AG09319 (cell line): ENCODE measurements at regions not wholly inside any gene's neighbourhood (a gene's known extent, or its start where the extent isn't known, plus 50 kb on each side); places are given as distances from the start of the nearest gene placed in this dataset.

Experiments used
- DNase-seq: peaks from one replicate; pipeline ENCODE4 v3.0.0-alpha.2; 2010; ENCODE audit warnings: low read depth; ENCODE audit errors: extremely low read depth
- CTCF ChIP-seq: IDR thresholded peaks from 2 replicates; pipeline ENCODE4 v1.5.1; 2011; ENCODE audit warnings: low read depth, mild to moderate bottlenecking, inconsistent platforms, low read length, moderate library complexity

- no peak for TF ChIP-seq CTCF
- DNase-seq = no peak
Measured at GRCh38 chr3:187969581-187969950, 184.4 kb upstream of the LPP start.

GRCh38 chr3:187970106-187970505, 183.9 kb upstream of the LPP start:
- TF ChIP-seq CTCF = no peak
- no peak for DNase-seq

GRCh38 chr3:187971629-187972028, 182.3 kb upstream of the LPP start:
- no peak for DNase-seq
- TF ChIP-seq CTCF = no peak

- DNase-seq = no peak
- TF ChIP-seq CTCF = no peak
Measured at GRCh38 chr3:187972454-187972853, 181.5 kb upstream of the LPP start.

- TF ChIP-seq CTCF = no peak
- DNase-seq = no peak
Measured at GRCh38 chr3:187973977-187974870, 179.7 kb upstream of the LPP start.

GRCh38 chr3:187974871-187975271, 179.1 kb upstream of the LPP start:
- DNase-seq = no peak
- TF ChIP-seq CTCF = peak; percentile 3; the same call in 1 of the 2 replicates

GRCh38 chr3:187975561-187976364, 178.2 kb upstream of the LPP start:
- DNase-seq = no peak
- no peak for TF ChIP-seq CTCF
